Upper lobe of left lung (tissue), 6 donors: ENCODE measurements at regions not wholly inside any gene's neighbourhood (a gene's known extent, or its start where the extent isn't known, plus 50 kb on each side); places are given as distances from the start of the nearest gene placed in this dataset.

Experiments used
- ATAC-seq, 2 donors: fragments of 200-7000 bp; cut with Tn5 transposase; one replicate each; pipeline ENCODE4 v1.9.1; 2022; ENCODE audit warnings: mild to moderate bottlenecking in 2 of 2, moderate library complexity in 2 of 2; ENCODE audit not compliant: low FRiP score in 2 of 2
- DNase-seq, 2 donors: peaks; one replicate each; pipeline ENCODE4 v3.0.0-alpha.2; 2019 to 2020
- H3K27ac ChIP-seq, 4 donors: fragments of 200-600 bp; sonication (generic); one replicate each; pipeline ENCODE4 v1.5.1; 2016 to 2019
- H3K27me3 ChIP-seq, 4 donors: fragments of 200-600 bp; sonication (generic); one replicate each; pipeline ENCODE4 v1.5.1; 2017 to 2019
- H3K36me3 ChIP-seq, 4 donors: fragments of 200-600 bp; sonication (generic); one replicate each; pipeline ENCODE4 v1.5.1; 2016 to 2019
- H3K4me1 ChIP-seq, 4 donors: fragments of 200-600 bp; sonication (generic); one replicate each; pipeline ENCODE4 v1.5.1; 2018 to 2019
- H3K4me3 ChIP-seq, 4 donors: fragments of 200-600 bp; sonication (generic); one replicate each; pipeline ENCODE4 v1.5.1; 2017 to 2019; ENCODE audit warnings: mild to moderate bottlenecking in 2 of 4, moderate library complexity in 1 of 4
- H3K9me3 ChIP-seq, 4 donors: fragments of 200-600 bp; sonication (generic); one replicate each; pipeline ENCODE4 v1.5.1; 2018 to 2019
- CTCF ChIP-seq, 6 experiments: fragments of 450-650 bp in 4 of 6; fragments of 200-600 bp in 2 of 6; sonication (generic) in 2 of 6; IDR thresholded peaks; one replicate each; pipeline ENCODE4 v1.5.1; 2016 to 2019; ENCODE audit warnings: antibody characterized with exemption in 6 of 6
- EP300 ChIP-seq, 4 donors: sonication (generic); formaldehyde crosslinking; IDR thresholded peaks; one replicate each; pipeline ENCODE4 v1.5.1; 2017; ENCODE audit warnings: antibody characterized with exemption in 4 of 4, control low read depth in 2 of 4
- POLR2A ChIP-seq, 4 donors: fragments of 450-650 bp; IDR thresholded peaks; one replicate each; pipeline ENCODE4 v1.5.1; 2016 to 2017; ENCODE audit warnings: antibody characterized with exemption in 4 of 4, mild to moderate bottlenecking in 2 of 4
- POLR2AphosphoS5 ChIP-seq, 2 donors: sonication (generic); formaldehyde crosslinking; IDR thresholded peaks; one replicate each; pipeline ENCODE4 v1.5.1; 2017; ENCODE audit warnings: antibody characterized with exemption in 2 of 2
- WGBS, 2 donors: methylation state at CpG; one replicate each; pipeline ENCODE4 v1.1.5; 2017 to 2018; 5-methylcytosine and 5-hydroxymethylcytosine counted together
- donor health status: DM: no; HTN: no; CAD: no; lungs with moderate emphysema.
- donor health status: DM: no; HTN: yes; CAD: no; lungs with severe emphysema.

DNA sequence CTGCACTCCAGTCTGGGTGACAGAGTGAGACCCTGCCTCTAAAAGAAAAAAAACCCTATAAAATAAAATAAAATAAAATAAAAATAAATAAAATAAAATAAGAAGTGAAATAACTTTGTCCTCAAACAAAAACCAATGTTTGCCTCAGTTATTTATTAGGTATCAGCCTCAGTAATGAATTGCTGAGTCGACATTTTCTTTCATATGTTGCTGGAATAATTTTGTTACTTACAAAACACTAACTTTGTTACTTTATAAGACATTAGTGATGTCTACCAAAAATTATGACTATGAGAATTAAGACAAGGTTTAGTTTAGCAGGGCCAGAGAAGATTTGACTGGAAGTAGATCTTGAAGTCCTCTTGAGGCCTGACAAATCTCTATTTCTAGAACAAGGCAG, 2074.5 kb upstream of the PCDH20 start:
- Histone ChIP-seq H3K36me3 (no peaks in the 10 kb centered on the region), H3K4me3 (no peak overlapping the region), H3K9me3 (no peaks in the 10 kb centered on the region), H3K27ac (no peak overlapping the region), H3K4me1 (no peaks in the 10 kb centered on the region), H3K27me3 (no peaks in the 10 kb centered on the region)
- no peak for TF ChIP-seq POLR2AphosphoS5 (IDR thresholded peaks at IDR 0.05)
- no peak for TF ChIP-seq CTCF (IDR thresholded peaks at IDR 0.05)
- no peak for TF ChIP-seq POLR2A (IDR thresholded peaks at IDR 0.05)
- no peak for TF ChIP-seq EP300 (IDR thresholded peaks at IDR 0.05)
- ATAC-seq (no peak), DNase-seq (no peak)
- WGBS, 2 donors, result 79 to 92% methylated on average over 1 of the region's 1 CpG

- no peak for TF ChIP-seq POLR2AphosphoS5 (IDR thresholded peaks at IDR 0.05)
- TF ChIP-seq EP300 (IDR thresholded peaks at IDR 0.05), result no peak
- TF ChIP-seq CTCF (IDR thresholded peaks at IDR 0.05), result no peak
- no peak for TF ChIP-seq POLR2A (IDR thresholded peaks at IDR 0.05)
- no peak overlapping the region for H3K27ac ChIP-seq
- no peak for DNase-seq
Measured at GRCh38 chr13:63481334-63481733, 2065.7 kb upstream of the PCDH20 start.

GRCh38 chr13:63472711-63473110, 2057.1 kb upstream of the PCDH20 start:
- ATAC-seq (no peak), DNase-seq (no peak)
- WGBS, 2 donors, result 75 to 83% methylated on average over 1 of the region's 1 CpG
- H3K27me3 ChIP-seq, result no peaks in the 10 kb centered on the region
- no peak overlapping the region for H3K27ac ChIP-seq
- TF ChIP-seq POLR2AphosphoS5 (IDR thresholded peaks at IDR 0.05) (no peak), POLR2A (IDR thresholded peaks at IDR 0.05) (no peak), CTCF (IDR thresholded peaks at IDR 0.05) (no peak), EP300 (IDR thresholded peaks at IDR 0.05) (no peak)
- H3K9me3 ChIP-seq, result no peaks in the 10 kb centered on the region
- H3K36me3 ChIP-seq, result no peaks in the 10 kb centered on the region
- H3K4me1 ChIP-seq, result no peaks in the 10 kb centered on the region
- no peak overlapping the region for H3K4me3 ChIP-seq

More at GRCh38 chr13:63481334-63481733, 2065.7 kb upstream of the PCDH20 start:
- ATAC-seq, result no peak
- Histone ChIP-seq H3K9me3 (no peaks in the 10 kb centered on the region), H3K36me3 (no peaks in the 10 kb centered on the region), H3K4me1 (no peaks in the 10 kb centered on the region), H3K4me3 (no peak overlapping the region), H3K27me3 (no peaks in the 10 kb centered on the region)

DNA sequence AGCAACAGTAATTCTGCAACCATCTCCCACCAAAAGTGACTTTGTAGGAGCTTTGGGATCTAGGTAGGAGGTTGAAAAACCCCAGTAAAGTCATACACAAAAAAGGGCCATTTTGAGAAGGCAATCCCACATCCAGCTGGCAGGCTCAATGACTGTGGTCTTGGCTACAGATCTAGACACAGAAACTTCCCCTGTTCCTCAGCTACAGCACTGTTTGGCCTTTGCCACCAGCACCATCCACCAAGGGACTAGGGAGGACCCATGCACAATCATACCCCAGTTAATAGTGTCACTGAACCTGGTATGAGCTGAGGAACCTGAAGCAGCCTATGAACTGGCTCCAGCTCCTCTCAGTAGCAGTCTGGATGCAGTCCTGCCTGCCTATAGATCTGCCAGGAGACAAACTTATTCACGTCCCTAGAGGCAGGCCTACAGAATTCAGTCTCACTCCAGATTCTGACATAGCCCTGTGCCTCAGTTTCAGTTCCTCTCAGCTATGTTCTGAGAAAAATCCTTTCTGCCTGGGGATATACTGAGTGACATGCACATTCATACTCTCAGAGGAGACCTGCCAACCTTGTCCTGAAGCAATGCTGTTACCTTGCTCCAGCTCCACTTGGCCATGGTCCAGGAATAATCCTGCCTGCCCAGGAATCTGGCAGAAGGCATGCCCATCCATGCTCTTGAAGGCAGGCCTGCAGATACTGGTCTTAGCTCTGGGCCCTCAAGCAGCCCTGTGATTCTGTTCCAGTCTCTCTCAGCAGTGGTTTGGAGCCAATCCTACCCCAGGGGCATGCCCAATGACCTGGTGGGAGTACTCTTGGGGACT, 2048.3 kb upstream of the PCDH20 start:
- DNase-seq (no peak), ATAC-seq (no peak)
- Histone ChIP-seq H3K27me3 (no peaks in the 10 kb centered on the region), H3K27ac (no peak overlapping the region), H3K4me3 (no peak overlapping the region), H3K9me3 (no peaks in the 10 kb centered on the region), H3K36me3 (no peaks in the 10 kb centered on the region), H3K4me1 (no peaks in the 10 kb centered on the region)
- WGBS, 2 donors, result 90% methylated on average over 1 of the region's 1 CpG; no CpG with 5 or more reads in 1 of the 2 donors
- TF ChIP-seq EP300 (IDR thresholded peaks at IDR 0.05) (no peak), CTCF (IDR thresholded peaks at IDR 0.05) (no peak)
